Neural cell (in vitro differentiated cells): ENCODE measurements at regions not wholly inside any gene's neighbourhood (a gene's known extent, or its start where the extent isn't known, plus 50 kb on each side); places are given as distances from the start of the nearest gene placed in this dataset.

Source experiments
- H2AFZ ChIP-seq: fragments of 200-600, 300-800 bp; sonication (generic), shearing (Covaris generic); 2 replicates; pipeline ENCODE4 v1.6.0; 2014; ENCODE audit warnings: low read depth, mild to moderate bottlenecking, antibody characterized with exemption, low read length, moderate library complexity
- H3F3A ChIP-seq: fragments of 200-600 bp; shearing (Covaris generic); 2 replicates; pipeline ENCODE4 v1.6.1; 2016; ENCODE audit warnings: mild to moderate bottlenecking, moderate library complexity, mixed read lengths, antibody characterized with exemption, low read length; ENCODE audit not compliant: insufficient read depth, poor library complexity, severe bottlenecking
- H3K27ac ChIP-seq: fragments of 200-600, 300-800 bp; sonication (generic), shearing (Covaris generic); 2 replicates; pipeline ENCODE4 v1.5.1; 2014; ENCODE audit warnings: mild to moderate bottlenecking, low read length, moderate library complexity
- H3K27me3 ChIP-seq: fragments of 300-800, 200-600 bp; sonication (generic), shearing (Covaris generic); 2 replicates; pipeline ENCODE4 v1.6.0; 2014; ENCODE audit warnings: mild to moderate bottlenecking, low read depth, low read length, moderate library complexity; ENCODE audit not compliant: insufficient read depth
- H3K36me3 ChIP-seq: fragments of 300-800, 200-600 bp; sonication (generic), shearing (Covaris generic); 2 replicates; pipeline ENCODE4 v1.5.1; 2014; ENCODE audit warnings: mild to moderate bottlenecking, antibody characterized with exemption, low read length, moderate library complexity; ENCODE audit not compliant: insufficient read depth
- H3K4me2 ChIP-seq: fragments of 300-800, 200-600 bp; sonication (generic), shearing (Covaris generic); 2 replicates; pipeline ENCODE4 v1.6.0; 2014; ENCODE audit warnings: mild to moderate bottlenecking, low read length
- H3K4me3 ChIP-seq: fragments of 300-800, 200-600 bp; sonication (generic), shearing (Covaris generic); 2 replicates; pipeline ENCODE4 v1.5.1; 2014; ENCODE audit warnings: mild to moderate bottlenecking, low read length, moderate library complexity
- H3K79me2 ChIP-seq: fragments of 200-600 bp; shearing (Covaris generic); replicated peaks from 2 replicates; pipeline ENCODE4 v1.6.0; 2014; ENCODE audit warnings: mild to moderate bottlenecking, low read length, moderate library complexity; ENCODE audit not compliant: insufficient read depth
- H3K9ac ChIP-seq: fragments of 300-800, 200-600 bp; sonication (generic), shearing (Covaris generic); 2 replicates; pipeline ENCODE4 v1.6.1; 2016; ENCODE audit warnings: mild to moderate bottlenecking, low read length, mixed read lengths
- H3K9me2 ChIP-seq: fragments of 200-600 bp; shearing (Covaris generic); 2 replicates; pipeline ENCODE4 v1.6.1; 2016; ENCODE audit warnings: mild to moderate bottlenecking, low read length, mixed read lengths; ENCODE audit not compliant: insufficient read depth
- H3K9me3 ChIP-seq: fragments of 200-600, 300-800 bp; sonication (generic), shearing (Covaris generic); 2 replicates; pipeline ENCODE4 v1.6.1; 2016; ENCODE audit warnings: mild to moderate bottlenecking, mixed run types, low read length, moderate library complexity, mixed read lengths
- H4K20me1 ChIP-seq: fragments of 200-600 bp; shearing (Covaris generic); 2 replicates; pipeline ENCODE4 v1.6.1; 2016; ENCODE audit warnings: mild to moderate bottlenecking, mixed run types; ENCODE audit not compliant: insufficient read depth
- CTCF ChIP-seq: fragments of 450-650 bp; IDR thresholded peaks from 2 replicates; pipeline ENCODE4 v1.5.1; 2014; ENCODE audit warnings: antibody characterized with exemption, mild to moderate bottlenecking, moderate library complexity; ENCODE audit not compliant: poor library complexity, severe bottlenecking
- EP300 ChIP-seq: fragments of 450-650 bp; conservative IDR thresholded peaks from 2 replicates; pipeline ENCODE4 v1.6.1; 2014; ENCODE audit warnings: antibody characterized with exemption, mild to moderate bottlenecking, moderate library complexity; ENCODE audit not compliant: poor library complexity, severe bottlenecking
- EZH2 ChIP-seq: fragments of 200-600, 300-800 bp; shearing (Covaris generic), sonication (generic); IDR thresholded peaks from 2 replicates; pipeline ENCODE4 v1.6.1; 2014; ENCODE audit warnings: antibody characterized with exemption, low read length, borderline replicate concordance, mild to moderate bottlenecking; ENCODE audit not compliant: insufficient read depth, poor library complexity, severe bottlenecking
- MXI1 ChIP-seq: fragments of 450-650 bp; conservative IDR thresholded peaks from 2 replicates; pipeline ENCODE4 v1.6.1; 2014; ENCODE audit warnings: antibody characterized with exemption, mild to moderate bottlenecking; ENCODE audit not compliant: poor library complexity, severe bottlenecking
- POLR2AphosphoS5 ChIP-seq: IDR thresholded peaks from 2 replicates; pipeline ENCODE4 v1.6.1; 2012
- RAD21 ChIP-seq: fragments of 450-650 bp; conservative IDR thresholded peaks from 2 replicates; pipeline ENCODE4 v1.6.1; 2014; ENCODE audit warnings: antibody characterized with exemption, mild to moderate bottlenecking, moderate library complexity
- REST ChIP-seq: IDR thresholded peaks from 2 replicates; pipeline ENCODE4 v1.6.1; 2012; ENCODE audit warnings: borderline replicate concordance
- SMC3 ChIP-seq: fragments of 450-650 bp; conservative IDR thresholded peaks from 2 replicates; pipeline ENCODE4 v1.6.1; 2014; ENCODE audit warnings: antibody characterized with exemption, mild to moderate bottlenecking, moderate library complexity; ENCODE audit not compliant: poor library complexity
- TAF1 ChIP-seq: IDR thresholded peaks from 2 replicates; pipeline ENCODE4 v1.6.1; 2012; ENCODE audit warnings: low read depth

- Histone ChIP-seq H3F3A (no peaks in the 10 kb centered on the region), H3K9me3 (no peaks in the 10 kb centered on the region), H3K4me3 (no peak overlapping the region), H3K4me2 (no peak overlapping the region), H4K20me1 (no peaks in the 10 kb centered on the region), H3K9me2 (no peaks in the 10 kb centered on the region), H3K27me3 (no peaks in the 10 kb centered on the region), H3K27ac (no peak overlapping the region), H3K79me2 (no peaks in the 10 kb centered on the region), H3K36me3 (no peaks in the 10 kb centered on the region), H2AFZ (no peak overlapping the region), H3K9ac (no peak overlapping the region)
- no peak for TF ChIP-seq SMC3
- no peak for TF ChIP-seq CTCF
- no peak for TF ChIP-seq MXI1
- no peak for TF ChIP-seq TAF1
These were observed 636.3 kb upstream of the TYRP1 start for GRCh38 chr9:12056874-12057273.

- Histone ChIP-seq H3K27me3 (no peaks in the 10 kb centered on the region), H3K4me2 (no peak overlapping the region), H3K36me3 (no peaks in the 10 kb centered on the region), H2AFZ (no peak overlapping the region), H3K9ac (no peak overlapping the region), H3F3A (no peaks in the 10 kb centered on the region), H3K9me3 (no peaks in the 10 kb centered on the region), H3K27ac (no peak overlapping the region), H3K9me2 (no peaks in the 10 kb centered on the region), H4K20me1 (no peaks in the 10 kb centered on the region), H3K79me2 (no peaks in the 10 kb centered on the region), H3K4me3 (no peak overlapping the region)
- no peak for TF ChIP-seq TAF1
- no peak for TF ChIP-seq POLR2AphosphoS5
- no peak for TF ChIP-seq EZH2
- TF ChIP-seq CTCF = no peak
- no peak for TF ChIP-seq RAD21
- no peak for TF ChIP-seq EP300
- TF ChIP-seq REST = no peak
- TF ChIP-seq SMC3 = no peak
- TF ChIP-seq MXI1 = no peak
These were observed 633.1 kb upstream of the TYRP1 start for GRCh38 chr9:12060067-12060466.
